ENCODE measurements at regions not wholly inside any gene's neighbourhood (a gene's known extent, or its start where the extent isn't known, plus 50 kb on each side); places are given as distances from the start of the nearest gene placed in this dataset.

DNA sequence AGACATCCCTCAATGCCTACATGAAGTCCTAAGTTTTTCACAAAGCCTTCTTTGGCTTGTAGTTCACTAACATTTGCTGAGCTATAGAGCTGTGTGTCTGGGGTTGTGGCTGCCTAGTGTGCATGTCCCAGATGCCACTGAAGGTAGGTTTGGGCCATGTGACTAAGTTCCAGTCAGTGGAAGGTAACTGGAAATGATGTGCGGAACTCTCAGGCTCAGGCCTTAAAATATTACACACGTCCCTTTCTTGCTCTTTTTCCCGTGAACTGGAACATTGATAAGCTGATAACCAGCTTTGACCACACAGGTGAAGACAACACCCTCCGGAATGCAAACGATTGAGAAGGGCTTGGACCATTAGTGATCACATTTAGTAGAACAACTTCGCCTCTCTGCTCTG lies 358.1 kb downstream of the GATA3 start:
- no peak for TF ChIP-seq EZH2phosphoT487 (conservative IDR thresholded peaks at IDR 0.05; ENCODE audit: low read length)
- TF ChIP-seq, protein P1, sequence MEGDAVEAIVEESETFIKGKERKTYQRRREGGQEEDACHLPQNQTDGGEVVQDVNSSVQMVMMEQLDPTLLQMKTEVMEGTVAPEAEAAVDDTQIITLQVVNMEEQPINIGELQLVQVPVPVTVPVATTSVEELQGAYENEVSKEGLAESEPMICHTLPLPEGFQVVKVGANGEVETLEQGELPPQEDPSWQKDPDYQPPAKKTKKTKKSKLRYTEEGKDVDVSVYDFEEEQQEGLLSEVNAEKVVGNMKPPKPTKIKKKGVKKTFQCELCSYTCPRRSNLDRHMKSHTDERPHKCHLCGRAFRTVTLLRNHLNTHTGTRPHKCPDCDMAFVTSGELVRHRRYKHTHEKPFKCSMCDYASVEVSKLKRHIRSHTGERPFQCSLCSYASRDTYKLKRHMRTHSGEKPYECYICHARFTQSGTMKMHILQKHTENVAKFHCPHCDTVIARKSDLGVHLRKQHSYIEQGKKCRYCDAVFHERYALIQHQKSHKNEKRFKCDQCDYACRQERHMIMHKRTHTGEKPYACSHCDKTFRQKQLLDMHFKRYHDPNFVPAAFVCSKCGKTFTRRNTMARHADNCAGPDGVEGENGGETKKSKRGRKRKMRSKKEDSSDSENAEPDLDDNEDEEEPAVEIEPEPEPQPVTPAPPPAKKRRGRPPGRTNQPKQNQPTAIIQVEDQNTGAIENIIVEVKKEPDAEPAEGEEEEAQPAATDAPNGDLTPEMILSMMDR (IDR thresholded peaks at IDR 0.05; ENCODE audit: insufficient read depth, low read length, poor library complexity, severe bottlenecking) = no peak
